HEK293 (cell line): ENCODE measurements at regions not wholly inside any gene's neighbourhood (a gene's known extent, or its start where the extent isn't known, plus 50 kb on each side); places are given as distances from the start of the nearest gene placed in this dataset.

ENCODE experiments used
- CTCF ChIP-seq: fragments of 450-650 bp; formaldehyde crosslinking; IDR thresholded peaks from 2 replicates; pipeline ENCODE4 v1.5.1; 2016; ENCODE audit warnings: missing biosample characterization, missing genetic modification characterization
- PBX3 ChIP-seq: sonication (generic); formaldehyde crosslinking; IDR thresholded peaks from 2 replicates; pipeline ENCODE4 v1.8.1; 2022; ENCODE audit warnings: mild to moderate bottlenecking, moderate library complexity, missing genetic modification reagents
- REST ChIP-seq: fragments of 450-650 bp; formaldehyde crosslinking; IDR thresholded peaks from 2 replicates; pipeline ENCODE4 v1.5.1; 2016; ENCODE audit warnings: missing biosample characterization, missing genetic modification characterization
- ZBTB17 ChIP-seq: fragments of 450-650 bp; formaldehyde crosslinking; IDR thresholded peaks from 2 replicates; pipeline ENCODE4 v1.5.1; 2016; ENCODE audit warnings: missing biosample characterization, missing genetic modification characterization
- ZBTB20 ChIP-seq: fragments of 450-650 bp; formaldehyde crosslinking; IDR thresholded peaks from 2 replicates; pipeline ENCODE4 v1.5.1; 2016; ENCODE audit warnings: missing biosample characterization, missing genetic modification characterization
- ZBTB21 ChIP-seq: fragments of 450-650 bp; formaldehyde crosslinking; IDR thresholded peaks from 2 replicates; pipeline ENCODE4 v1.5.1; 2017; ENCODE audit warnings: missing biosample characterization, missing genetic modification characterization
- ZNF155 ChIP-seq: fragments of 450-650 bp; formaldehyde crosslinking; IDR thresholded peaks from 2 replicates; pipeline ENCODE4 v1.5.1; 2016; ENCODE audit warnings: missing biosample characterization, missing genetic modification characterization
- ZNF202 ChIP-seq: fragments of 450-650 bp; formaldehyde crosslinking; IDR thresholded peaks from 2 replicates; pipeline ENCODE4 v1.5.1; 2016; ENCODE audit warnings: missing biosample characterization, missing genetic modification characterization, borderline replicate concordance
- ZNF24 ChIP-seq: fragments of 450-650 bp; formaldehyde crosslinking; IDR thresholded peaks from 2 replicates; pipeline ENCODE4 v1.5.1; 2016; ENCODE audit warnings: missing biosample characterization, missing genetic modification characterization
- ZNF423 ChIP-seq: fragments of 450-650 bp; formaldehyde crosslinking; IDR thresholded peaks from 2 replicates; pipeline ENCODE4 v1.5.1; 2016; ENCODE audit warnings: missing biosample characterization, missing genetic modification characterization
- ZNF580 ChIP-seq: fragments of 450-650 bp; formaldehyde crosslinking; IDR thresholded peaks from 2 replicates; pipeline ENCODE4 v1.5.1; 2016; ENCODE audit warnings: missing biosample characterization, missing genetic modification characterization
- ZNF837 ChIP-seq: fragments of 450-650 bp; formaldehyde crosslinking; IDR thresholded peaks from 2 replicates; pipeline ENCODE4 v1.5.1; 2016; ENCODE audit warnings: missing biosample characterization, missing genetic modification characterization

- TF ChIP-seq ZNF24 (peak; percentile 76), CTCF (peak; percentile 46; the same call in 1 of the 2 replicates), ZNF837 (tag by site-specific recombination) (no peak), ZBTB17 (peak; percentile 87), ZNF202 (tag by site-specific recombination) (no peak), ZBTB21 (tag by site-specific recombination) (peak; percentile 96), ZBTB20 (tag by site-specific recombination) (peak; percentile 67), PBX3 (CRISPR knock-in tag) (no peak), REST (tag by site-specific recombination) (no peak), ZNF423 (peak; percentile 88), ZNF155 (no peak), ZNF580 (no peak)
Observed at GRCh38 chr14:101072945-101073597, 169.5 kb upstream of the RTL1 start.
